ENCODE measurements at regions not wholly inside any gene's neighbourhood (a gene's known extent, or its start where the extent isn't known, plus 50 kb on each side); places are given as distances from the start of the nearest gene placed in this dataset.

- TF ChIP-seq CTCF (IDR thresholded peaks at IDR 0.05) (no peak), POLR2A (IDR thresholded peaks at IDR 0.05) (no peak)
Measured at GRCh38 chr10:65622608-65623007, 1303.2 kb upstream of the LRRTM3 start.

Data from body of pancreas (tissue), 4 donors.